ENCODE measurements at regions not wholly inside any gene's neighbourhood (a gene's known extent, or its start where the extent isn't known, plus 50 kb on each side); places are given as distances from the start of the nearest gene placed in this dataset.
"Not testable (repeated sequence)": the region's sequence is repeated elsewhere in the genome, so short reads cannot be mapped to it uniquely, and the experiment has no call there.

- no peak for DNase-seq
Measured at GRCh38 chr16:79996321-79996720, 395.8 kb upstream of the MAF start.

- no peak for DNase-seq
Measured at GRCh38 chr16:79995315-79995714, 394.8 kb upstream of the MAF start.

- no peak for DNase-seq
Measured at GRCh38 chr16:79994418-79994817, 393.9 kb upstream of the MAF start.

GRCh38 chr16:79993629-79994209 lies 393.2 kb upstream of the MAF start:
- no peak for DNase-seq

- no peak for DNase-seq
Measured at GRCh38 chr16:79991969-79992368, 391.4 kb upstream of the MAF start.

GRCh38 chr16:79988721-79989220 lies 388.2 kb upstream of the MAF start:
- no peak for DNase-seq

GRCh38 chr16:79988089-79988488 lies 387.6 kb upstream of the MAF start:
- DNase-seq, result no peak

- no peak for DNase-seq
Measured at GRCh38 chr16:79986352-79986751, 385.8 kb upstream of the MAF start.

GRCh38 chr16:79985606-79986005 lies 385.1 kb upstream of the MAF start:
- no peak for DNase-seq

- DNase-seq, result not testable (repeated sequence)
Measured at GRCh38 chr16:79984149-79984548, 383.6 kb upstream of the MAF start.

GRCh38 chr16:79982862-79983261 lies 382.3 kb upstream of the MAF start:
- no peak for DNase-seq

- DNase-seq, result no peak
Measured at GRCh38 chr16:79982361-79982760, 381.8 kb upstream of the MAF start.

GRCh38 chr16:79981814-79982213 lies 381.3 kb upstream of the MAF start:
- DNase-seq, result no peak

- DNase-seq, result no peak
Measured at GRCh38 chr16:79980650-79981521, 380.3 kb upstream of the MAF start.

- no peak for DNase-seq
Measured at GRCh38 chr16:79977940-79978836, 377.7 kb upstream of the MAF start.

GRCh38 chr16:79973320-79973719 lies 372.8 kb upstream of the MAF start:
- no peak for DNase-seq

GRCh38 chr16:79972053-79972704 lies 371.6 kb upstream of the MAF start:
- DNase-seq, result no peak

GRCh38 chr16:79971237-79971572 lies 370.7 kb upstream of the MAF start:
- no peak for DNase-seq

- no peak for DNase-seq
Measured at GRCh38 chr16:79970551-79971236, 370.2 kb upstream of the MAF start.

- no peak for DNase-seq
Measured at GRCh38 chr16:79970087-79970486, 369.6 kb upstream of the MAF start.

- no peak for DNase-seq
Measured at GRCh38 chr16:79969458-79969857, 368.9 kb upstream of the MAF start.

- DNase-seq, result no peak
Measured at GRCh38 chr16:79966226-79966625, 365.7 kb upstream of the MAF start.

All from NCI-H187 (cell line).